ENCODE measurements at regions not wholly inside any gene's neighbourhood (a gene's known extent, or its start where the extent isn't known, plus 50 kb on each side); places are given as distances from the start of the nearest gene placed in this dataset.

GRCh38 chr6:1035401-1035800 lies 276.5 kb upstream of the FOXQ1 start:
- no peak overlapping the region for H3K27ac ChIP-seq
- H3K4me1 ChIP-seq = no peaks in the 10 kb centered on the region
- intact Hi-C loops (cut with DNase I; ENCODE audit: low total_unique reads) = no loop called here
- H3K9me3 ChIP-seq = peaks cover 0 to 17% of the 10 kb centered on the region in 2 donors
- no peak for DNase-seq (ENCODE audit: low spot score in 2 of 2)
- H3K4me3 ChIP-seq = no peak overlapping the region
- no peaks in the 10 kb centered on the region for H3K36me3 ChIP-seq
- TF ChIP-seq CTCF (IDR thresholded peaks at IDR 0.05) (no peak), POLR2A (IDR thresholded peaks at IDR 0.05) (no peak), POLR2AphosphoS5 (IDR thresholded peaks at IDR 0.05) (no peak)
- peaks cover 0 to 3% of the 10 kb centered on the region in 2 donors for H3K27me3 ChIP-seq

- Histone ChIP-seq H3K4me1 (no peaks in the 10 kb centered on the region), H3K27me3 (no peaks in the 10 kb centered on the region), H3K27ac (no peak overlapping the region), H3K9me3 (peaks cover 0 to 17% of the 10 kb centered on the region in 2 donors), H3K4me3 (no peak overlapping the region), H3K36me3 (no peaks in the 10 kb centered on the region)
- TF ChIP-seq POLR2A (IDR thresholded peaks at IDR 0.05) (no peak), CTCF (IDR thresholded peaks at IDR 0.05) (no peak), POLR2AphosphoS5 (IDR thresholded peaks at IDR 0.05) (no peak)
- DNase-seq (ENCODE audit: low spot score in 2 of 2) = no peak
- intact Hi-C loops (cut with DNase I; ENCODE audit: low total_unique reads) = no loop called here
These were observed 280.2 kb upstream of the FOXQ1 start for GRCh38 chr6:1031720-1032119.

- Histone ChIP-seq H3K27me3 (no peaks in the 10 kb centered on the region), H3K4me3 (no peak overlapping the region), H3K36me3 (no peaks in the 10 kb centered on the region), H3K9me3 (peaks cover 0 to 17% of the 10 kb centered on the region in 2 donors), H3K4me1 (no peaks in the 10 kb centered on the region), H3K27ac (no peak overlapping the region)
- TF ChIP-seq POLR2AphosphoS5 (IDR thresholded peaks at IDR 0.05) (no peak), CTCF (IDR thresholded peaks at IDR 0.05) (no peak), POLR2A (IDR thresholded peaks at IDR 0.05) (no peak)
- intact Hi-C loops (cut with DNase I; ENCODE audit: low total_unique reads) = no loop called here
- DNase-seq (ENCODE audit: low spot score in 2 of 2) = no peak
These were observed 282.8 kb upstream of the FOXQ1 start for GRCh38 chr6:1029141-1029540.

- Histone ChIP-seq H3K4me1 (no peaks in the 10 kb centered on the region), H3K36me3 (no peaks in the 10 kb centered on the region), H3K4me3 (no peak overlapping the region), H3K9me3 (peaks cover 0 to 17% of the 10 kb centered on the region in 2 donors), H3K27me3 (no peaks in the 10 kb centered on the region), H3K27ac (no peak overlapping the region)
- TF ChIP-seq CTCF (IDR thresholded peaks at IDR 0.05) = no peak
- TF ChIP-seq POLR2AphosphoS5 (IDR thresholded peaks at IDR 0.05) = no peak
- no peak for TF ChIP-seq POLR2A (IDR thresholded peaks at IDR 0.05)
- no peak for DNase-seq (ENCODE audit: low spot score in 2 of 2)
- intact Hi-C loops (cut with DNase I; ENCODE audit: low total_unique reads) = no loop called here
These were observed 283.2 kb upstream of the FOXQ1 start for GRCh38 chr6:1028723-1029122.

GRCh38 chr6:1027795-1028569 lies 283.9 kb upstream of the FOXQ1 start:
- no peak overlapping the region for H3K4me3 ChIP-seq
- TF ChIP-seq POLR2A (IDR thresholded peaks at IDR 0.05) (no peak), CTCF (IDR thresholded peaks at IDR 0.05) (no peak), POLR2AphosphoS5 (IDR thresholded peaks at IDR 0.05) (no peak)
- no peaks in the 10 kb centered on the region for H3K27me3 ChIP-seq
- no peaks in the 10 kb centered on the region for H3K36me3 ChIP-seq
- intact Hi-C loops (cut with DNase I; ENCODE audit: low total_unique reads) = no loop called here
- H3K27ac ChIP-seq = no peak overlapping the region
- H3K9me3 ChIP-seq = peaks cover 0 to 17% of the 10 kb centered on the region in 2 donors
- DNase-seq (ENCODE audit: low spot score in 2 of 2) = no peak
- no peaks in the 10 kb centered on the region for H3K4me1 ChIP-seq

Measured in breast epithelium (tissue), 4 donors.